Stimulated activated naive CD4-positive, alpha-beta T cell (primary cell): ENCODE measurements at regions not wholly inside any gene's neighbourhood (a gene's known extent, or its start where the extent isn't known, plus 50 kb on each side); places are given as distances from the start of the nearest gene placed in this dataset.
"Not testable (repeated sequence)": the region's sequence is repeated elsewhere in the genome, so short reads cannot be mapped to it uniquely, and the experiment has no call there.

Source experiments
- DNase-seq, 6 experiments: peaks; one replicate each; lab custom pipeline; 2025; lab: John Stamatoyannopoulos, UW

GRCh38 chr7:67301667-67302066, 305.0 kb downstream of the TYW1 start:
- no peak for DNase-seq

- peak; percentile 91 to 97 (median 95) for DNase-seq
Measured at GRCh38 chr7:67302113-67303039, 305.7 kb downstream of the TYW1 start.

GRCh38 chr7:67304846-67305245, 308.2 kb downstream of the TYW1 start:
- not testable (repeated sequence) for DNase-seq

GRCh38 chr7:67306331-67306730, 309.7 kb downstream of the TYW1 start:
- DNase-seq = no peak

- DNase-seq = no peak
Measured at GRCh38 chr7:67309764-67310549, 313.3 kb downstream of the TYW1 start.

GRCh38 chr7:67311901-67312300, 315.3 kb downstream of the TYW1 start:
- no peak for DNase-seq

GRCh38 chr7:67313213-67313612, 316.6 kb downstream of the TYW1 start:
- no peak for DNase-seq

GRCh38 chr7:67316902-67317301, 320.3 kb downstream of the TYW1 start:
- DNase-seq = not testable (repeated sequence)

GRCh38 chr7:67328257-67328656, 331.6 kb downstream of the TYW1 start:
- not testable (repeated sequence) for DNase-seq

- not testable (repeated sequence) for DNase-seq
Measured at GRCh38 chr7:67335165-67335564, 338.5 kb downstream of the TYW1 start.

GRCh38 chr7:67335663-67336062, 339.0 kb downstream of the TYW1 start:
- DNase-seq = not testable (repeated sequence)

GRCh38 chr7:67338545-67338944, 341.9 kb downstream of the TYW1 start:
- DNase-seq = not testable (repeated sequence)

GRCh38 chr7:67341153-67341768, 344.6 kb downstream of the TYW1 start:
- DNase-seq = no peak

GRCh38 chr7:67343114-67343513, 346.5 kb downstream of the TYW1 start:
- DNase-seq = no peak

- DNase-seq = no peak
Measured at GRCh38 chr7:67343572-67343971, 346.9 kb downstream of the TYW1 start.

GRCh38 chr7:67344481-67345193, 348.0 kb downstream of the TYW1 start:
- DNase-seq = no peak

GRCh38 chr7:67346126-67346525, 349.5 kb downstream of the TYW1 start:
- no peak for DNase-seq

GRCh38 chr7:67346876-67347275, 350.2 kb downstream of the TYW1 start:
- no peak for DNase-seq

GRCh38 chr7:67348171-67348570, 351.5 kb downstream of the TYW1 start:
- DNase-seq = no peak

- DNase-seq = not testable (repeated sequence)
Measured at GRCh38 chr7:67357653-67358052, 361.0 kb downstream of the TYW1 start.

- not testable (repeated sequence) for DNase-seq
Measured at GRCh38 chr7:67358316-67358715, 361.7 kb downstream of the TYW1 start.

- DNase-seq = not testable (repeated sequence)
Measured at GRCh38 chr7:67358738-67359137, 362.1 kb downstream of the TYW1 start.
